NOMO-1 treated with dmso at 0.1 percent for 144 hours (cell line): ENCODE measurements at regions not wholly inside any gene's neighbourhood (a gene's known extent, or its start where the extent isn't known, plus 50 kb on each side); places are given as distances from the start of the nearest gene placed in this dataset.
"Not testable (repeated sequence)": the region's sequence is repeated elsewhere in the genome, so short reads cannot be mapped to it uniquely, and the experiment has no call there.

ENCODE experiments used
- DNase-seq: peaks from one replicate; lab custom pipeline; 2025; ENCODE audit not compliant: unreplicated experiment; lab: John Stamatoyannopoulos, UW

DNA sequence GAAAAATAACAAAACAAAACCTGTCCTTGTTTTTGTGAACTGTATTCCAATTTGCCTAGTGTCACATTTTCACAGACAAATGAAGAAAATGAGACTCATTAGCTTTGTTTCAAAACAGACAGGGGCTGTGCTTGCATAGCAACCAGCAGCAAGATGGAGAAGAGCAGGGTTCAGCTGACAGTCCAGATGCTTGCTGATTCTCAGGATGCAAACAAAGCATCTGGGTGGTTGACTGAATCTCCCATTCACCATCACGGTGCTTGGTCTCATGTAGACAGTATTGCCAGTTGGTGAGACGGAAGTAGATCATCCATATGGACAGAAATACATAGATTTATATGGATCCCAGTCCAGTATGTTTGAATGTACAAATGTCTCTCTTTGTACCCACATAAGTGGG lies 326.8 kb downstream of the CCDC85A start:
- DNase-seq: no peak

DNA sequence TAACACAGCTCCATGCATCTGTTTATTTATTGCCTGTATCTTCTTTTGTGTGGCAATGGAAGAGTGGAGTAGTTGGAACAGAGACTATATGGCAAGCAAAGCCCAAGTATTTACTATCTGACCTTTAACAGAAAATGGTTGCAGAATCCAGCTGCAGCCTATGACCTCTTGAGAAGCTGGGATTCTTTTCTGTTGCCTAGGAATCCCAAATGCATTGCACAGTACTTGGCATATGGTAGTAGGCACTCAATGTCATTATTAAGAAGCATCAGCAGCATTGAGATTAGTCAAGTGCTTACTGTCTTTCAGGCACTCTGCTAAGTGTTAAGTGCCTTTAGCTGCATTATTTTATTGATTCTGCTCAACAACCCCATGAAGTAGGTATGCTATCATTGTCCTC lies 331.6 kb downstream of the CCDC85A start:
- DNase-seq: no peak

GRCh38 chr2:56519806-56520205 lies 336.0 kb downstream of the CCDC85A start:
- no peak for DNase-seq

GRCh38 chr2:56522605-56523089 lies 338.9 kb downstream of the CCDC85A start:
- DNase-seq: no peak

DNA sequence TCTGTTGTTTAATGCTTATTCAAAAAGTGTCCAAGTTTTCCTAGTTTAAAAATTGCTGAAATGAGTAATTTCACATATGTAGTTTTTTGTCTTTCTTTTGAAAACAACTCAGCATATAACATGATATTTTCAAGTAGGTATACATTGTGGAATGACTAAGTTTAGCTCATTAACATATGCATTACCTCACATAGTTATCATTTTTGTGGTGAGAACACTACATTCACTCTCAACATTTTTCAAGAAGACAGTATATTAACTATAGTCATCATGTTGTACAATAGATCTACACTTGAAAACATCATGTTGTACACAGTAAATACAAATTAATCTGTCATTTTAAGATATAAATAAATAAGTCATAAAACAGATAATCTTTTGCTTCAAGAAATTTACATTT lies 340.0 kb downstream of the CCDC85A start:
- DNase-seq: no peak

GRCh38 chr2:56531668-56532420 lies 348.1 kb downstream of the CCDC85A start:
- no peak for DNase-seq

DNA sequence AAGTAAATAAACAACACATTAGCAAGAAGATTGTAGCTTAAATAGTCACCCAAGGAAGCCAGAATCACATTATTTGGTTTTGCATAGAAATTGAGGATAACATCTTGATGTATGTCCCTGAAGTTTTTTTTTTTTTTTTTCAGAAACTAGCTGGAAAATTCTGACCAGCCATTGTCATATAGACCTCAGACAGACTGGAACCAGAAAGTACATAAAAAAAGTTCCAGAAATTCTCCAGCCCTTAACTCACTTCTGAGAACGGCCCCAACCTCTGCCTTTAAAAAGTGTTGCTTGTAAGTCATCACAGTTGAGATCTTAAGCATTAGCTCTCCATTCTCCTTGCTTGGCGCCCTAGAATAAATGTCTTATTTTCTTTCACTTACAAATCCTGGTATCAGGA lies 350.5 kb downstream of the CCDC85A start:
- DNase-seq: no peak

DNA sequence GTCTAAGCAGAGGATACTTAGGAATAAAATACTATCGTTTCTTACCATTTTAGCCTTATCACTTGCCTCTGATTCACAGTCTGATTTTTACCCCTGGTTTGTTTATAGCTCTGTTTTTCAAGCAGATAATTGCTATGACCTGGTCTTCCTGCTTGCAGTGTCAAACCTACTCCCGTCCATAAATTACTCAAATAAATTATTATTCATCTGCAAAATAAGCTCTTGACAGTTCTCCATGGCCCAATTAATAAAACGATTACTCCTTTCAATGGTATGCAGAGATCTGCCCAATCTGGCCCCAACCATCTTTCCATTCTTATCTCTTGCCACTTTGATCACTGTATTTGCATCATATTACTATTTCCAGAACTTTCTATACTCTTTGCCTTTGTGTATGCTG lies 354.0 kb downstream of the CCDC85A start:
- no peak for DNase-seq

- DNase-seq: no peak
Measured at GRCh38 chr2:56539618-56540017, 355.8 kb downstream of the CCDC85A start.

DNA sequence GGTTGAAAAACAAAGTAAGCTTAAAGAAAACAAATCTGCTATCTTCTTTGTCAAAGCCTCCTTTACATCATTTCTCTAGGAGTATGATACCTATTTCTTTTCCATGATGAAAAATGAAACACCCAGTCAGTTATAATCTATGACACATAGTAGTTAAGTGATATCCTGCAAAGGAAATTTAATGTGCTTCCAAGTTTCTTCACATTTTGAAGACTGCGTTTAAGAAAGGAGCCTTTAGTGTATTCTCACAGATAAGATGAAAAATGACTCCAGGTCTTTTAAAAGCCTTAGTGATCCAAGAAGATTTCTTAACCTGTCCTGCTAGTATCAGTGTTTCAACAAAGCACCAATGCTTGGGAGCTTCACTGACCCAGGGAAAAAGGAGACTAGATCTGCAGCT lies 356.7 kb downstream of the CCDC85A start:
- no peak for DNase-seq

GRCh38 chr2:56540916-56541315 lies 357.1 kb downstream of the CCDC85A start:
- DNase-seq: no peak

- DNase-seq: no peak
Measured at GRCh38 chr2:56542213-56542612, 358.4 kb downstream of the CCDC85A start.

DNA sequence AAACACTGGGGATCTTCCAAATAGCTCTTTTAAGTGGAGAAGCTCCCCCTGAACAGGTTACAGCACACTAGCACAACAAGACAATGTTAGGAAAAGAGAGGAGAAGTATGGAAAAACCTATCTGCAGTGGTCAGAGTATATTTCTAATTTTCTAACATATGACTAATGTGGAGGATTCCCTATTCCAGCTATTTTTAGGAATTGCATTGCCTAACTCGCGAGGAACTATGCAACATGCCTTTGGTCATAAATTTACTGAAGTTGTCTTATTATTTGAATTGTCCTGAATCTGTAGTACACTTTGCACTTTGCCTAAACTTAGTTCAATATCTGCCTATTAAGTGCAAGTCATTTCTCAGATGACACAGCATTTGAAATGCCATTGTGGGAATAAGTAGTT lies 381.4 kb downstream of the CCDC85A start:
- no peak for DNase-seq

- no peak for DNase-seq
Measured at GRCh38 chr2:56571074-56571473, 387.3 kb downstream of the CCDC85A start.

- no peak for DNase-seq
Measured at GRCh38 chr2:56576001-56576400, 392.2 kb downstream of the CCDC85A start.

GRCh38 chr2:56580242-56580641 lies 396.5 kb downstream of the CCDC85A start:
- no peak for DNase-seq

DNA sequence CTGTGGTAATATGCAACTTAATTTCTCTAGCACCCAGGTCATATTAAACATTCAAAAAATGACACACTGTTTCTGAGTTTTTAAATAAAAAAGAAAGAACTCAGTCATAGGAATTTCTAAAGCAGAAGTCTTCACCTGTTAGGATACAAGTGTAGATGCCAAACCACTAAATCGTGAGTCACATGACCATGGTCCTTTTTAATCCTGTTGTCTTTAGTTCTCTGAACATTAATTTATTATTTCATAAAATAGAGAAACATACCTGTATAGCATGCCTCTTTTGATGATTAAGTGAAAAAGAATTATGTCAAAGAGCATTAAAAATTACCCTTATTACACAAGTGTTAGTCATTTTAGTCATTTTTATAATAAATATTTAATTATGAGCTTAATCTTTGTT lies 398.8 kb downstream of the CCDC85A start:
- no peak for DNase-seq

DNA sequence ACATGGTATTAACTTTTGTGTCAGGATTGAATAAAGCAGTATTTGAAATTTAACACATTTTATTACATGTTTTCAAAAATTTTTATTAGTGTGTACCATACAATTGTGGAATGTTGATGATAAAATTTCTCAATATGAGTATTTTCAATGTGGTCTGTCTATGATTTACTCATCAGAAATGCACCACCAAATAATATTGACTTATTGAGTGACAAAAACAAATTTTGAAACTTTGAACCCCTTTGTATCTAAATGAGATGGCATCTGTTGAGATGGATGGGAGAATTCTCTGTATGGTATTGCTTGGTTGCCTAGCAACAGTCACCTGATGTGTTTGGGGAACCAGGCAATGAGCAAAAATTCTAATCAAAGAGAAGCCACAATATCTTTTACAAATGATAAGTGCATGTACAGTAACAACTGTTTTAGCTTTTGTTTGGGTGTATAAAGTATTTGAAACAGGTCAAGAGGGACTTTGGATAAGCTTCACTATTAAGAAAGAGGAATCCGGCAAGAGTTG lies 400.1 kb downstream of the CCDC85A start:
- DNase-seq: no peak

DNA sequence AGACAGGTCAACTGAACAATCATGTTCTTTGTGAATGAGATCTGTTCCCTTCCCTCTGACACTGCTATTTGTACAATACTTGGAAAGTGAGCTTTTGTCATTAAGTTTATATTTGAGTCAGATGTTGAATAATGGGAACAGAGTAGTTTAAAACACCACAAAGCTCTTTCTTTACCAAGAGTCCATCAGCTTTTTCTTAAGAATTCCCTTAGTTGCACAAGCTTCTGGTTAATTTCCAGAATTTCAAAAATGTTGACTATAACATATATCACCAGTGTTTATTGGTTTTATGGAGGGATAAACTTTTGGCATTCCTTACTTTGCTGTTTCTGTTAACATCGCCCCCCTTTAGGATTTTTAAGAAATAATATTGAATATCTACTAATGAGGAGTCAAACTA lies 403.7 kb downstream of the CCDC85A start:
- DNase-seq: no peak

GRCh38 chr2:56589194-56589593 lies 405.4 kb downstream of the CCDC85A start:
- DNase-seq: no peak

- no peak for DNase-seq
Measured at GRCh38 chr2:56589835-56590234, 406.0 kb downstream of the CCDC85A start.

- DNase-seq: no peak
Measured at GRCh38 chr2:56590611-56591010, 406.8 kb downstream of the CCDC85A start.

GRCh38 chr2:56606086-56606485 lies 422.3 kb downstream of the CCDC85A start:
- DNase-seq: not testable (repeated sequence)
